ENCODE measurements at regions not wholly inside any gene's neighbourhood (a gene's known extent, or its start where the extent isn't known, plus 50 kb on each side); places are given as distances from the start of the nearest gene placed in this dataset.

GRCh38 chr3:194856296-194856695 is 170.6 kb downstream of the FAM43A start:
- Histone ChIP-seq H3K9me3 (no peaks in the 10 kb centered on the region), H3K4me1 (replicated peaks) (peaks cover 22% of the 10 kb centered on the region), H3K27ac (no peak overlapping the region), H3K36me3 (no peaks in the 10 kb centered on the region), H3K4me3 (no peak overlapping the region), H3K27me3 (replicated peaks; ENCODE audit: insufficient read depth) (no peaks in the 10 kb centered on the region)
- 90% methylated on average over 7 of the region's 7 CpGs for WGBS
- intact Hi-C loops (cut with DNase I), result no loop called here
- DNase-seq (ENCODE audit: low spot score), result no peak
- TF ChIP-seq POLR2AphosphoS5 (IDR thresholded peaks at IDR 0.05) (no peak), POLR2A (IDR thresholded peaks at IDR 0.05) (no peak), CTCF (IDR thresholded peaks at IDR 0.05) (no peak)

- H3K36me3 ChIP-seq, result no peaks in the 10 kb centered on the region
- intact Hi-C loops (cut with DNase I), result no loop called here
- no peak overlapping the region for H3K27ac ChIP-seq
- H3K9me3 ChIP-seq, result no peaks in the 10 kb centered on the region
- H3K4me3 ChIP-seq, result no peak overlapping the region
- 85% methylated on average over 9 of the region's 9 CpGs for WGBS
- DNase-seq (ENCODE audit: low spot score), result no peak
- H3K4me1 ChIP-seq (replicated peaks), result peaks cover 25% of the 10 kb centered on the region
- TF ChIP-seq CTCF (IDR thresholded peaks at IDR 0.05) (no peak), POLR2A (IDR thresholded peaks at IDR 0.05) (no peak), POLR2AphosphoS5 (IDR thresholded peaks at IDR 0.05) (no peak)
- H3K27me3 ChIP-seq (replicated peaks; ENCODE audit: insufficient read depth), result no peaks in the 10 kb centered on the region
Measured at GRCh38 chr3:194857469-194858113, 171.9 kb downstream of the FAM43A start.

GRCh38 chr3:194858382-194858781 is 172.7 kb downstream of the FAM43A start:
- no peak for TF ChIP-seq POLR2AphosphoS5 (IDR thresholded peaks at IDR 0.05)
- no peak for TF ChIP-seq POLR2A (IDR thresholded peaks at IDR 0.05)
- TF ChIP-seq CTCF (IDR thresholded peaks at IDR 0.05), result no peak
- intact Hi-C loops (cut with DNase I), result no loop called here
- Histone ChIP-seq H3K4me3 (no peak overlapping the region), H3K27me3 (replicated peaks; ENCODE audit: insufficient read depth) (no peaks in the 10 kb centered on the region), H3K4me1 (replicated peaks) (peaks cover 18% of the 10 kb centered on the region), H3K36me3 (no peaks in the 10 kb centered on the region), H3K27ac (no peak overlapping the region), H3K9me3 (no peaks in the 10 kb centered on the region)
- no peak for DNase-seq (ENCODE audit: low spot score)
- WGBS, result 83% methylated on average over 2 of the region's 2 CpGs

- Histone ChIP-seq H3K4me1 (replicated peaks) (peaks cover 12% of the 10 kb centered on the region), H3K27ac (peak overlapping the region; percentile 9 to 47), H3K4me3 (no peak overlapping the region), H3K9me3 (no peaks in the 10 kb centered on the region), H3K36me3 (no peaks in the 10 kb centered on the region), H3K27me3 (replicated peaks; ENCODE audit: insufficient read depth) (no peaks in the 10 kb centered on the region)
- intact Hi-C loops (cut with DNase I), result loop anchor here (10.0 kb wide), 1 partner anchor 96 kb away; no protein-coding TSS in a partner anchor
- DNase-seq (ENCODE audit: low spot score), result no peak
- WGBS, result 40% methylated on average over 9 of the region's 9 CpGs
- TF ChIP-seq POLR2A (IDR thresholded peaks at IDR 0.05), result no peak
- TF ChIP-seq CTCF (IDR thresholded peaks at IDR 0.05), result no peak
- peak; percentile 42 for TF ChIP-seq POLR2AphosphoS5 (IDR thresholded peaks at IDR 0.05)
Measured at GRCh38 chr3:194860725-194861124, 175.0 kb downstream of the FAM43A start.

- H3K4me1 ChIP-seq (replicated peaks), result peaks cover 12% of the 10 kb centered on the region
- H3K27me3 ChIP-seq (replicated peaks; ENCODE audit: insufficient read depth), result no peaks in the 10 kb centered on the region
- H3K36me3 ChIP-seq, result no peaks in the 10 kb centered on the region
- no peak overlapping the region for H3K4me3 ChIP-seq
- 90% methylated on average over 4 of the region's 4 CpGs for WGBS
- intact Hi-C loops (cut with DNase I), result loop anchor here (10.0 kb wide), 1 partner anchor 97 kb away; no protein-coding TSS in a partner anchor
- DNase-seq (ENCODE audit: low spot score), result no peak
- TF ChIP-seq CTCF (IDR thresholded peaks at IDR 0.05), result no peak
- no peak for TF ChIP-seq POLR2A (IDR thresholded peaks at IDR 0.05)
- no peaks in the 10 kb centered on the region for H3K9me3 ChIP-seq
- H3K27ac ChIP-seq, result peak overlapping the region in 1 of 2 donors; percentile 47
Measured at GRCh38 chr3:194861375-194861774, 175.7 kb downstream of the FAM43A start.

All from prostate gland (tissue), 2 donors.